ELF-1 (cell line): ENCODE measurements at regions not wholly inside any gene's neighbourhood (a gene's known extent, or its start where the extent isn't known, plus 50 kb on each side); places are given as distances from the start of the nearest gene placed in this dataset.
"Not testable (repeated sequence)": the region's sequence is repeated elsewhere in the genome, so short reads cannot be mapped to it uniquely, and the experiment has no call there.

Experiments
- DNase-seq: peaks from one replicate; pipeline ENCODE4 v3.0.0-alpha.2; 2016; ENCODE audit warnings: low read depth, low spot score

DNA sequence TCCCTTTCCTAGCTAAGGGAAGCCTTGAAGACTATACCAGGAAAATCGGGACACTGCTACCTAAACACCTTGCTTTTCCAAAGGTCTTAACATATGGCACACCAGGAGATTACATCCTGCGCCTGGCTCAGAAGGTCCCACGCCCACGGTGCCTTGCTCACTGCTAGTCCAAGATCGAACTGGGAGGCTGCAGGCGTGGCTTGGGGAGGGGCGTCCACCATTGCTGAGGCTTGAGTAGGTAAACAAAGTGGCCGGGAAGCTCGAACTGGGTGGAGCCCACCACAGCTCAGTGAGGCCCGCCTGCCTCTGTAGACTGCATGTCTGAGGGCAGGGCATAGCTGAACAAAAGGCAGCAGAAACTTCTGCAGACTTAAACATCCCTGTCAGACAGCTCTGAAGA lies 459.7 kb upstream of the EYS start:
- DNase-seq, result not testable (repeated sequence)

- DNase-seq, result no peak
These were observed 454.6 kb upstream of the EYS start for GRCh38 chr6:66161546-66162108.

DNA sequence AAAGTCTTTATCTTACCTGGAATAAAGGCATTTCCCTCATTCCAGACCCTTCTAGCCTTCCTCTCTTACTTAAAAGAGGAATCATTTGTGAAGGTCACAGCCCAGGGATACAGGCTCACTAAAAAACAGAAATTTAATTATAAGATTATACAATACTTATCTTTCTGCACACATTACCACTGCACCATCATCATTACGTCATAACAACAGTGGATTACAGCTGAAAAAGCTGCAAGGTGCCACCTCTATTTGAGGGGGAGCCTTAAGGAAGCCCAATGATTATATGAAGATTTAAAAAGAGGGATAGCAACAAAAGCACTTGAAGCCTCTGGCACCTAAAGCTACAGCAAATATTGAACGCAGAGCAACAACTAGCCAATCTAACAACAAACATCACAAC lies 452.9 kb upstream of the EYS start:
- DNase-seq, result no peak

DNA sequence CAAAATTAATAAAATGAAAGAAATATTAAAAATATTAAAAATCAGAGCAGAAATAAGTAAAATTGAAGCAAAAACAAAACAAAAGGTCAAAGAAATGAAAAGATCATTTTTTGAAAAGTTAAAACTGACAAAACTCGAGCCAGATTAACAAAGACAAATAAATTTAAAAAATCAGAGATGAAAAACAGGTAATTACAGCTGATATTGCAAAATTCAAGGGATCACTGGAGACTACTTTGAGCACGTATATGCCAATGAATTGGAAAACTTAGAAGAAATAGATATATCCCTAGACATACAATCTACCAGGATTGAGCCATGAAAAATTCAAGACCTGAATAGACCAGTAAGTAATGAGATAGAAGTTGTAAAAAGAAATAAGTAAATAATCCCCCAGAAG lies 446.2 kb upstream of the EYS start:
- DNase-seq, result no peak

- DNase-seq, result no peak
These were observed 442.1 kb upstream of the EYS start for GRCh38 chr6:66149132-66149531.

DNA sequence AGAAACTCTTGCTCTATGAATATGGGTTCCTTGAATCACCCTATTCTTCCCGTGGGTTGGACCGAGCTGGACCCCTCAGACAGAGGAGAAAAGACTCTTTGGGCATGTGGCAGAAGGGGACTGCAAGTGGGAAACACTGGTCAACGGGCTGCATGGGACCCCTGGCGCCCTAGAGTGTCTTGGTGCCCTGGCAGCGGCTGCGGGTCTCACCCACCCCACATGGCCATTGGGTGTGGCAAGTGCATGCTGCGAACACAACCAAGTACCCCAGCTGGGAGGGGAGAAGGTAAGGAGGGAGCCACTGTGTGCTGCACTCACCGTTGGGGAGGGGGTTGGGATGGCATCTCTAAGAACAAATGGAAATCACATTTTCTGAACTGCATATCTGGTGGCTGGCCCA lies 438.8 kb upstream of the EYS start:
- no peak for DNase-seq

- DNase-seq, result no peak
These were observed 427.0 kb upstream of the EYS start for GRCh38 chr6:66134021-66134420.

DNA sequence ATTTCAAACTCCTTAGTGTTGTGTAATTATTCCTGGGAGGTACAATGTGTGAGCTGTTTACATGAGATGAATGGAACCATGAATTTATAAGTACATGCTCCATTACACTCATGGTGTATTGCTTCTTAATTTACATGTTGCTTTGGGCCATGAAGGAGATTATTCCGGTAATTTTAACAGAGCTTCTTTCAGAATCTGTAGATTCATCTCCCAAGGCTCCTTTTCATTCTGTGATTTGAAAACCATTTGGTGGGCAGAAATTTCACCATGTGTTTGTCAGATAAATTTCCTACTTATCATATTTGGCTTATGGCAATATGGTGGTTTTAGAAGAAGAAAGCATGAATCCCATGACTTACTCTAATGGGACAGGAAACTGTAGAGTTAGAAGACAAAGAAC lies 421.6 kb upstream of the EYS start:
- no peak for DNase-seq

DNA sequence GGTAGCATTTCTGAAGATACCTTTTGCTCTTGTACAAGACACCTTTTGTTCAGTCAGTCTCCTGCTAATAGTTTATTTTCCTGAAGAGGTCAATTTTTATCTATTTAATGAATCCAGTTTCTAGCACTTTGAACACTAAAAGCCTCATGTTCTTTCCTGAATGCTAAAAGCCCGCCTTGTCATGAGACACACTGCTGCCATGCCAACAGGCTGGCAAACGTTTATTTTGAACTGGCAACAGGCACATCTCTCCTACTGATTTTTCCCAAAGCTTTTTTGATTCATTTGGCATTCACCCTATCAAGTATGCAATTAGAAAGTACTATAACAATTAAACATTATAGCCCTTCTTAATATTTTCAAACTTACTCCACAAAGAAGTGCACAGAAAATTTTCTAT lies 421.2 kb upstream of the EYS start:
- no peak for DNase-seq

DNA sequence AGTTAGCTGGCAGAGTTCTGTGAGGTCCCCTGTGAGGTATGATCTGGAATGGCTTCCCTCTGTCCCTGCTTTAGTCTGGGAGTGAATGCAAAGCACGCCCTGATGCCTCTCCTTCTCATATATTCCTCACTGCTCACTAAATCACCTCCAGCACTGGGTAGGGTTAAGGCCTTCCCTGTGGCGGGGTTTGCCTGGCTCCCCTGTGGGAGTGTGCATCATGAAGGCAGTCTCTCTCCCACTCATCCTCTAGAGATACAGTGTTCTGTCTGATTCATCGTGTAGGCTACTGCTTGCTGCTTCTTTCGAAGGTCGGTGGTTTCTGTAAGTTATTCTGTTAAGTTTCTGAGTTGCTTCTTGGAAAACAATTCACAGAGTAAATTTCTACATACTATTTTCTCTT lies 420.0 kb upstream of the EYS start:
- DNase-seq, result no peak

GRCh38 chr6:66126358-66126757 lies 419.3 kb upstream of the EYS start:
- no peak for DNase-seq

DNA sequence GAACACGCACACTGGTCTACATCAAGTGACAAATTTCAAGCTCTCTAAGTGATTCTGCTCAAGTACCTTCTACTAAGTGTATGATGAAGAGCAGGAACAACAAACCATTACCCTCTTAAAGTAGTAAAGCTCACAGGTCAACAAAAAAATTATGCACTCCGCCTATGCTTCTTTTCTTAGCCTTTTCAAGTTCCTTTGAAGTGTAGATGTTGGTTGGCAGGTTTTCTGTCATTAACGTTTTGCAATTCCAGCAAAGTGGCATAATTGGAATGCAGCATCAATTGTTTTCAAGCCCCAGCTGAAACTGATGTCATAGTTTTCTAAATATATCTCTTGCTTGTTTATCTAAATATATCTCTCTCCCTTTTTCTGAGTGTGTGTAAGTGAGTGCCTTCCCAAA lies 396.9 kb upstream of the EYS start:
- DNase-seq, result no peak

DNA sequence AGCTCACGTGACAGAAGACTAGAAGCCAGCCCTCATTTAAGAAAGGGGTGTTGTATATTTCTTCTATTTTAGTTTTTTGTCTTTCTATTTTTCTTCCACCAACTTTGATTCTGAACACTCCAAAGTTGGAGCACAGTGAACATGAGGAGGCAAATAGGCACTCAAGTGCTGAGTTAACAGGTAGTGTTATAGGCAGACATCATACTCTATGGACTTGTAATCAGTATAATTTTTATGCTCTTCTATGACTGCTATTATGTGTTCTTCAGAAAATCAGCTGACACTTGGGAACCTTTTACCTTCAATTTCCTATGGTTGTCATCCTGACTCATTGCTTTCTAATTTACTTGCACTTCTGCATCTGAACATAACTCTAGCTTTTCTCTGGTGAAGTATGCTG lies 396.3 kb upstream of the EYS start:
- DNase-seq, result no peak

GRCh38 chr6:66096679-66097078 lies 389.7 kb upstream of the EYS start:
- no peak for DNase-seq

DNA sequence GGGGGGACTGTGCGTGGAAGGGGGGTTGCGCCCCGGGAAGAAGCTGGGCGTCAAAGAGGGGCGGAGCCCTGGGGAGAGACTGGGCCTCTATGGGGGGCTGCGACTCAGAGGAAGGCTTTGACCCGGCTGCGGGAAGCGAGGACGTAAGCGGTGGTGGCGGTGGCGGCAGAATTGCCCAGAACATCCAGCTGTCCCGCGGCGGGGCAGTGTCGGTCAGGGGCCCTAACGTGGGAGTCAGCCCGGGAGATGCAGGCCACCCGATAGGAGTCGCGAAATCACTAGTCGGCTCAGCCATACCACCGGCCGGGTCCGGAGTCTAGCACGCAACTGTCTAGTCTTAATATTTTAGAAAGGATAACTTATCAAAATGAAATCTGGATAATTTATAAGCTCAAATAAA lies 387.6 kb upstream of the EYS start:
- DNase-seq, result no peak

DNA sequence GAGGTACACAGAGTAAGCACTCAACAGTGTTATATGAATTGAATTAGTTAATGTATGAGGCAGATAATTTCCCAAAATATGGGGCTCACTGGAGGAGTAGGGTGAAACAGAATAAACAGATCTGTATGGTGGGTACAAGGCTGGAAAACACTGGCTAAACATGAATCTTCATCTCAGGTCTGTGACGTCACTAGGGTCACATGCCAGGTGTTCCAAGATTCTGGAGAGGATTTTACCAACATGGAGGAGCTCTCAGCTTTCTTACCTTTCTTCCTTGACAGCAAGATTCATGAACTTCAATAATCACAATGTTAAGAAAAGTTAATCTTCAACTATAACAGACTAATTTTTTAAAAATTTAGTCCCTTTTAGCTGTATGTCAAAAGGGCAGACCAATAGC lies 385.3 kb upstream of the EYS start:
- DNase-seq, result not testable (repeated sequence)

- no peak for DNase-seq
These were observed 379.5 kb upstream of the EYS start for GRCh38 chr6:66086532-66086931.

DNA sequence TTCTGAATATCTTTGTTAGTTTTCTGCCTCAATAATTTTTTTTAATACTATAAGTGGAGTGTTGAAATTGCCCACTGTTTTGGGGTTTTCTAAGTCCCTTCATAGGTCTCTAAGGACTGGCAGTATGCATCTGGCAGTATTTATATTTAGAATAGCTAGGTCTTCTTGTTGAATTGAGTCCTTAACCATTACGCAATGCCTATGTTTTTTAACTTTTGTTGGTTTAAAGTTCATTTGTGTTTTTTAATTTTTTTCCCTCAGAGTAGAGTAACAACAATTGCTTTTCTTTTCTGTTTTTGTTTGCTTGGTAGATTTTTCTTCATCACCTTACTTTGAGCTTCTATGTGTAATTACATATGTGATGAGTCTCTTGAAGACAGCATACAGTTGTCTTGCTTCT lies 375.9 kb upstream of the EYS start:
- DNase-seq, result no peak

DNA sequence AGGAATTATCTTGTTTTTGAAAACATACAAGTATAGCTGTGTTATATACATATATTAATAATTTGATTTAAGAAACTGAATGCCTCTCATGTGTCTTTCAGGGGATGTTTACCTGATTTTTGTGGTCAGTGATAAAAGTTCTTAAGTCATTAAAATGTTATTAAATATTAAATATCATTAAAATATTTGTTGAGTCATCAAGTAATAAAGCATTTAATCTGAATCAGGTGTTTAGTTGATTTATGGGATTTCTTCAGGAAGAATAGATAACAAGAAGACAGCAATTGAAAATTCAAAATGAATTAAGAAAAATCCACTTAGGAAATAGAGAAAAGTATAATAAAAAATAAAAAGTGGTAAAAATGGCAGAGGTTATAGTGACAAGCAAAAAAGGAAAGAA lies 361.9 kb upstream of the EYS start:
- DNase-seq, result no peak

- DNase-seq, result no peak
These were observed 361.0 kb upstream of the EYS start for GRCh38 chr6:66068033-66068432.

- DNase-seq, result no peak
These were observed 358.3 kb upstream of the EYS start for GRCh38 chr6:66065313-66065712.

DNA sequence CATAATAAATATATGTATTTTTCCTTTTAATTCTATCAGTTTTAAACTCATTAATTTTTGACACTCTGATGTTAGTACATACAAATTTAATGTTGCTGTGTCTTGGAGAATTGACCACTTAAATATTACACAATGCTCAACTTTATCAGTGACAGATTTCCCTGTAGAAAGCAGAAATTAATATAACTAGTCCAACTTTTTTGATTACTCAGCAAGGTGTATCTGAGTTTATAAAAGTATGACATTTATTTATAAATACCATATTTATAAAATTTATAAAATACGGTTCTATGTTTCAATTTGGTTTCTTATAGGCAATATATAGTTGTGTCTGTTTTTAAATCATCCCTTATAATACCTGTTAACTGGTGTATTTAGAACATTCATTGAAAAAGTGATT lies 350.0 kb upstream of the EYS start:
- DNase-seq, result no peak

DNA sequence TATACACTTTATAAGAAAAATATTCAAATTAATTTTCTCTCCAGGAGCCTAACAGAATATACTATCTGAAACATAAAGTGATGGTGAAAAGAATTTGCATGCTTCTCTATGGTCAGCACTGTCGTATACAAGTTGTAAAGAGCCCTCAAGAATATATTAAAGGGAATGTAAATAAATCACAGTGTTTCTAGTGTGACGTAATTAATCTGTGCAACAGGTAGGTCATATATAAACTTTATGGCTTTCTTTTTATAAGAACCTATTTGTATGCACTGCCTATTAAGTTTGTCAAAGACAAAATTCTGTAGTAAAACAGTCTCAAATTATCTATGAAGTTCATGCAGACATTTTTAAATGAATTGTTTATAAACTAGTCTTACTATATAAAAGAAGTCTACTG lies 347.9 kb upstream of the EYS start:
- DNase-seq, result no peak

GRCh38 chr6:66051812-66052211 lies 344.8 kb upstream of the EYS start:
- no peak for DNase-seq
